Body of pancreas (tissue), 4 donors: ENCODE measurements at regions not wholly inside any gene's neighbourhood (a gene's known extent, or its start where the extent isn't known, plus 50 kb on each side); places are given as distances from the start of the nearest gene placed in this dataset.

Experiments
- ATAC-seq: fragments of 150-250 bp; one replicate; pipeline ENCODE4 v1.9.1; 2016
- DNase-seq, 4 donors: peaks; one replicate each; pipeline ENCODE4 v3.0.0-alpha.2; 2019
- H3K27ac ChIP-seq, 4 donors: fragments of 200-600 bp; sonication (generic); 1 replicate in 3 of 4; 2 replicates in 1 of 4; pipeline versions ENCODE4 v1.5.1 to v1.6.1; 2016 to 2019; ENCODE audit warnings: mild to moderate bottlenecking in 1 of 4, mixed read lengths in 1 of 4, moderate library complexity in 1 of 4
- H3K27me3 ChIP-seq, 2 donors: fragments of 200-600 bp; sonication (generic); one replicate each; pipeline ENCODE4 v1.6.0; 2016; ENCODE audit warnings: mild to moderate bottlenecking in 1 of 2
- H3K36me3 ChIP-seq, 2 donors: fragments of 200-600 bp; sonication (generic); replicated peaks in 1 of 2; 2 replicates each; pipeline ENCODE4 v1.5.1; 2016; ENCODE audit warnings: low read depth in 2 of 2; ENCODE audit not compliant: insufficient read depth in 1 of 2
- H3K4me1 ChIP-seq: fragments of 200-600 bp; sonication (generic); one replicate; pipeline ENCODE4 v1.6.0; 2016
- H3K4me3 ChIP-seq, 2 donors: fragments of 200-600 bp; sonication (generic); 1 replicate in 1 of 2; 2 replicates in 1 of 2; pipeline ENCODE4 v1.5.1; 2016 to 2019
- H3K9me3 ChIP-seq, 3 donors: fragments of 200-600 bp; sonication (generic); 1 replicate in 2 of 3; 2 replicates in 1 of 3; pipeline ENCODE4 v1.5.1; 2016
- POLR2A ChIP-seq, 3 donors: fragments of 450-650 bp; IDR thresholded peaks; one replicate each; pipeline ENCODE4 v1.6.1; 2016; ENCODE audit warnings: antibody characterized with exemption in 3 of 3, mild to moderate bottlenecking in 2 of 3
- WGBS, 2 donors: methylation state at CpG; one replicate each; pipeline ENCODE4 v1.1.5; 2017; 5-methylcytosine and 5-hydroxymethylcytosine counted together
- intact Hi-C: fragments of 100-400 bp; cut with DNase I; formaldehyde crosslinking; loops from one replicate; pipeline ENCODE4 v1.15.1; 2023
- TF ChIP-seq, protein P1 (sequence below), 7 experiments: fragments of 450-650 bp in 4 of 7; fragments of 200-600 bp in 3 of 7; sonication (generic) in 3 of 7; IDR thresholded peaks; one replicate each; pipeline ENCODE4 v1.5.1; 2016 to 2019; ENCODE audit warnings: antibody characterized with exemption in 7 of 7

DNA sequence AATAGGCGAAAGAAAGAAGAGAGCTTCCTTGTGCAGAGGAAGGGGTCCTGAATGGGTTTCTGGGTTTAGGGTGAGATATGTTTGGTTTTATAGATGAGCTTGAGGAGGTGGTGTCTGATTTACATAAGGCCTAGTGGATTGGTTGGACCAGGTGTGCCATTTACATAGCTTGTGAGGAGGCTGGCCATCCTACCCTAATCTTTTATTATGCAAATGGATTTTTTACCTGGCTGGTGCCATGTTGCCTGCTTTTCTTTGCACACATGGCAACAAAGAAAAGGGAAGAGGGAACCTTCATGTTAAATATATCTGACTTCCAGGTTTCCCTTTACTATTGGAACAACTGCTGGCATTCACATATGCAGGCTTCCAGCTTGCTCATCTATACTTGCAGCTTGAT, 585.3 kb downstream of the PTPRU start:
- DNase-seq = no peak
- TF ChIP-seq, protein P1, sequence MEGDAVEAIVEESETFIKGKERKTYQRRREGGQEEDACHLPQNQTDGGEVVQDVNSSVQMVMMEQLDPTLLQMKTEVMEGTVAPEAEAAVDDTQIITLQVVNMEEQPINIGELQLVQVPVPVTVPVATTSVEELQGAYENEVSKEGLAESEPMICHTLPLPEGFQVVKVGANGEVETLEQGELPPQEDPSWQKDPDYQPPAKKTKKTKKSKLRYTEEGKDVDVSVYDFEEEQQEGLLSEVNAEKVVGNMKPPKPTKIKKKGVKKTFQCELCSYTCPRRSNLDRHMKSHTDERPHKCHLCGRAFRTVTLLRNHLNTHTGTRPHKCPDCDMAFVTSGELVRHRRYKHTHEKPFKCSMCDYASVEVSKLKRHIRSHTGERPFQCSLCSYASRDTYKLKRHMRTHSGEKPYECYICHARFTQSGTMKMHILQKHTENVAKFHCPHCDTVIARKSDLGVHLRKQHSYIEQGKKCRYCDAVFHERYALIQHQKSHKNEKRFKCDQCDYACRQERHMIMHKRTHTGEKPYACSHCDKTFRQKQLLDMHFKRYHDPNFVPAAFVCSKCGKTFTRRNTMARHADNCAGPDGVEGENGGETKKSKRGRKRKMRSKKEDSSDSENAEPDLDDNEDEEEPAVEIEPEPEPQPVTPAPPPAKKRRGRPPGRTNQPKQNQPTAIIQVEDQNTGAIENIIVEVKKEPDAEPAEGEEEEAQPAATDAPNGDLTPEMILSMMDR (IDR thresholded peaks at IDR 0.05) = no peak
- no peak for TF ChIP-seq POLR2A (IDR thresholded peaks at IDR 0.05)
- ATAC-seq = no peak

DNA sequence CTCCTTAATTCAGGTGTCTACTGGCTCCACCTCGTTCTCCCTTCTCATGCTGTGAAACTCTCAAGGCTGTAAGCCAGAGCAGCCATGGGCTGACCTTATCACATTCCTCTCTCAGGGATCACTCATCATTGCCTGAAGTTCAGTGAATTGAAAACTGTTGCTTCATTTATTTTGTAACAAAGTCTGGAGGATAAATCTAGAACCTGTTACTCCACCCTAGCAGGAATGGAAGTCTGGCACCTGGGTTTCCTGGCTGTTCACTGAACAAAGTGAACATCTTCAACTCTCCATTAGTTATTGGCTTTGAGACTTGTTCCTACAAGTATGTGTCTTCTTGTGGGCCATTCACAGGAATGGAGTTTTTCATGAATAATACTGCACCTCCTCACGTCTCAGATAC, 584.1 kb downstream of the PTPRU start:
- Histone ChIP-seq H3K27ac (no peak overlapping the region), H3K27me3 (no peaks in the 10 kb centered on the region), H3K9me3 (no peaks in the 10 kb centered on the region), H3K4me3 (no peak overlapping the region), H3K4me1 (no peaks in the 10 kb centered on the region), H3K36me3 (no peaks in the 10 kb centered on the region)
- ATAC-seq = no peak
- intact Hi-C loops = no loop called here
- WGBS, 2 donors = 27 to 44% methylated on average over 2 of the region's 2 CpGs
- no peak for DNase-seq
- no peak for TF ChIP-seq POLR2A (IDR thresholded peaks at IDR 0.05)
- TF ChIP-seq, protein P1 (IDR thresholded peaks at IDR 0.05) = no peak

More for the DNA sequence above, 585.3 kb downstream of the PTPRU start:
- intact Hi-C loops = no loop called here
- Histone ChIP-seq H3K4me1 (no peaks in the 10 kb centered on the region), H3K36me3 (no peaks in the 10 kb centered on the region), H3K27ac (no peak overlapping the region), H3K4me3 (no peak overlapping the region), H3K9me3 (no peaks in the 10 kb centered on the region), H3K27me3 (no peaks in the 10 kb centered on the region)
- 75 to 95% methylated on average over 1 of the region's 1 CpG for WGBS, 2 donors

DNA sequence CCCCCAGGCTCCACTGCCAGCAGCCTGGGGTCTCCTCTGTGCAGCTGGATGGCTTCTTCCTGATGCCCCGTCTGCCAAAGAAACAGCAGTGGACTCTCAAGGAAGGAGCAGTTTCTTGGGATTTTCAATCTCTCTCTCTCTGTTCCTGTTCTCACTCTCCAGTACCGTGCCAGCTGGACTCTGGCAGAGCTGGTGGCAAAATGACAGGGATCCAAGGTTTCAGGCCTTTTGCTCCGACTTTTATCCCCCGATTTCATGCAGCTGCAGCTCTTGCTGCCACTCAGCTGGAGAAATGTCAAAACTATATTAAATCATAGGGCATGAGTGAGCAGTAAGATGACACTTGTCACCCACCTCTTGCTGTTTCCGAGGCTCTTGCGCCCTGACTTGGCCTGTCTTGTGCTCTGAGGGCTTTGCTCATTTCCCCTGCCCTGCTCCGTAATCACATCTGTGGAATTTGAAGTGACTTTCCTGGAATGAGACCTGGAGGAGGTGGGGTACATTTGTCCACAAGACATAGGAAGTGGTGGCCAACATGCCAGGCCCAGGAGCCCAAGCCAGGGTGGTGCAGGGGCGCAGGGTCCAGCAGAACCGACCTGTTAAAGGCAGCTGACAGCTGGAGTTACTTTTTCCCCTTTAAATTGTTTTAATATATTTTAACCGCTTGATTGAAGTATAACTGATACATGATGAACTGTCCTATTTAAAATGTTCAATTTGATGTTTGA, 576.2 kb downstream of the PTPRU start:
- no peak overlapping the region for H3K4me3 ChIP-seq
- no peaks in the 10 kb centered on the region for H3K27me3 ChIP-seq
- ATAC-seq (no peak), DNase-seq (no peak)
- H3K36me3 ChIP-seq = no peaks in the 10 kb centered on the region
- intact Hi-C loops = no loop called here
- TF ChIP-seq, protein P1 (IDR thresholded peaks at IDR 0.05) = no peak
- no peak for TF ChIP-seq POLR2A (IDR thresholded peaks at IDR 0.05)
- no peaks in the 10 kb centered on the region for H3K9me3 ChIP-seq
- H3K4me1 ChIP-seq = no peaks in the 10 kb centered on the region
- no peak overlapping the region for H3K27ac ChIP-seq
- 50 to 55% methylated on average over 10 of the region's 10 CpGs for WGBS, 2 donors

DNA sequence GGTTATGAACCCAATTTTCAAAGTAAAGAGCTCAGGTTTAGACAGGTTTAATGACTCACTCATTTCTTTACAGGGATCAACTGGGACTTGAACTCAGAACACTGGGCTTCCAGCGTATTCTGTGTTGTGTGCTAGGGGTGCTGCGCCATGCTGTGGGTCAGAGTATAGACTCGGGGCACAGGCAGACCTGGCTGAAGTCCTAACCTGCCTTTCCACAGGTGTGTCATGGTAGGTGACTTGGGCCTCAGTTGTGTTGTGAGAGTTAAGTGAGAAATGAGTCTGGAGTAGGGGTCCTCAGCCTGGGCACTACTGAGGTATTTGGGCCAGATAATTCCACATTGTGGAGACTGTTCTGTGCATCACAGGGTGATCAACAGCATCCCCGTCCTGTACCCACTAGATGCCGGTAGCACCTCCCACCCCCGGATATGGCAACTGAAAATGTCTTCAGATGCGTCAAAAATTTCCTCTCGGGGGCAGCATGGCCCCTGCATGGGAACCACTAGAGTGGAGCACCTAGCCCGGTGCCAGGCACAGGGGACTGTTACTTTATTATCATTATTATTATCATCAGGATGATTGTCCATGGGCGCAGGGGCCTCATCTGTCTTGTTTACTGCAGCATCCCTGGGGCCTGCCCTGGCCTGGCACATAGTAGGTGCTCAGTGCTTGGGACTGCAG, 575.5 kb downstream of the PTPRU start:
- Histone ChIP-seq H3K27me3 (no peaks in the 10 kb centered on the region), H3K4me3 (no peak overlapping the region), H3K9me3 (no peaks in the 10 kb centered on the region), H3K36me3 (no peaks in the 10 kb centered on the region), H3K27ac (no peak overlapping the region), H3K4me1 (no peaks in the 10 kb centered on the region)
- WGBS, 2 donors = 59 to 68% methylated on average over 5 to 10 of the region's 10 CpGs
- intact Hi-C loops = no loop called here
- TF ChIP-seq, protein P1 (IDR thresholded peaks at IDR 0.05) = no peak
- no peak for TF ChIP-seq POLR2A (IDR thresholded peaks at IDR 0.05)
- ATAC-seq (no peak), DNase-seq (no peak)
